GM19438 (cell line): ENCODE measurements at regions not wholly inside any gene's neighbourhood (a gene's known extent, or its start where the extent isn't known, plus 50 kb on each side); places are given as distances from the start of the nearest gene placed in this dataset.

Experiments
- ATAC-seq: cut with Tn5 transposase; IDR thresholded peaks from one replicate; pipeline ENCODE4 v1.9.1; 2021; ENCODE audit warnings: low read depth; ENCODE audit not compliant: unreplicated experiment

- ATAC-seq = no peak
These were observed 445.4 kb downstream of the BCL11B start for GRCh38 chr14:98826618-98827017.

- ATAC-seq = no peak
These were observed 437.9 kb downstream of the BCL11B start for GRCh38 chr14:98834119-98834518.

- no peak for ATAC-seq
These were observed 436.8 kb downstream of the BCL11B start for GRCh38 chr14:98835051-98835824.

- ATAC-seq = no peak
These were observed 436.2 kb downstream of the BCL11B start for GRCh38 chr14:98835825-98836100.

GRCh38 chr14:98840091-98840490 lies 431.9 kb downstream of the BCL11B start:
- ATAC-seq = no peak

- ATAC-seq = no peak
These were observed 431.5 kb downstream of the BCL11B start for GRCh38 chr14:98840511-98840910.

- no peak for ATAC-seq
These were observed 427.5 kb downstream of the BCL11B start for GRCh38 chr14:98844456-98844855.

GRCh38 chr14:98847521-98848468 lies 424.2 kb downstream of the BCL11B start:
- ATAC-seq = no peak

- ATAC-seq = no peak
These were observed 418.8 kb downstream of the BCL11B start for GRCh38 chr14:98853063-98853729.

- no peak for ATAC-seq
These were observed 415.9 kb downstream of the BCL11B start for GRCh38 chr14:98855926-98856715.

GRCh38 chr14:98858158-98858557 lies 413.8 kb downstream of the BCL11B start:
- ATAC-seq = no peak

GRCh38 chr14:98858561-98858960 lies 413.4 kb downstream of the BCL11B start:
- no peak for ATAC-seq

GRCh38 chr14:98859301-98859700 lies 412.7 kb downstream of the BCL11B start:
- no peak for ATAC-seq

- no peak for ATAC-seq
These were observed 407.8 kb downstream of the BCL11B start for GRCh38 chr14:98864211-98864610.

GRCh38 chr14:98867146-98867545 lies 404.9 kb downstream of the BCL11B start:
- no peak for ATAC-seq

GRCh38 chr14:98867726-98868125 lies 404.3 kb downstream of the BCL11B start:
- no peak for ATAC-seq

GRCh38 chr14:98868866-98869265 lies 403.1 kb downstream of the BCL11B start:
- ATAC-seq = no peak

GRCh38 chr14:98871796-98872195 lies 400.2 kb downstream of the BCL11B start:
- no peak for ATAC-seq

GRCh38 chr14:98877065-98877464 lies 394.9 kb downstream of the BCL11B start:
- ATAC-seq = no peak

GRCh38 chr14:98878282-98878681 lies 393.7 kb downstream of the BCL11B start:
- no peak for ATAC-seq
